GM12878 (cell line): ENCODE measurements at regions not wholly inside any gene's neighbourhood (a gene's known extent, or its start where the extent isn't known, plus 50 kb on each side); places are given as distances from the start of the nearest gene placed in this dataset.

Experiments
- ATAC-seq: fragments of 200-7000 bp; cut with Tn5 transposase; 3 replicates; pipeline ENCODE4 v1.9.1; 2020; ENCODE audit warnings: mild to moderate bottlenecking, moderate library complexity
- BruUV-seq: library from RNA; stranded (reverse); fragments of 400-500 nt; replicated peaks from 2 replicates; lab custom pipeline; 2021; lab: Mats Ljungman, UMichigan
- CTCF ChIA-PET: fragments of 300-600 bp; sonication (Branson Sonifier 250); formaldehyde crosslinking; extraction: SDS; loops from one replicate; lab custom pipeline; 2021; ENCODE audit warnings: inconsistent platforms; lab: Yijun Ruan, JAX
- POLR2A ChIA-PET: fragments of 350-600 bp; formaldehyde crosslinking; extraction: SDS; loops from one replicate; lab custom pipeline; 2021; ENCODE audit warnings: inconsistent platforms; lab: Charles Lee
- RAD21 ChIA-PET: fragments of 300-600 bp; sonication (Branson Sonifier 250); formaldehyde crosslinking; loops from one replicate; lab custom pipeline; 2023; ENCODE audit warnings: antibody characterized with exemption; ENCODE audit not compliant: unreplicated experiment; lab: Charles Lee
- SMC1A ChIA-PET: fragments of 300-600 bp; sonication (Branson Sonifier 250); formaldehyde crosslinking; loops from one replicate; lab custom pipeline; 2023; ENCODE audit not compliant: unreplicated experiment, uncharacterized antibody; lab: Charles Lee
- DNase-seq: peaks from one replicate; pipeline ENCODE4 v3.0.0-alpha.2; 2011; ENCODE audit warnings: low read depth, low spot score
- FAIRE-seq: peaks from 3 replicates; lab custom pipeline; 2011; peaks lifted over from hg19 to GRCh38; lab: Jason Lieb, UNC
- H2AFZ ChIP-seq: 2 replicates; pipeline ENCODE4 v1.6.0; 2011; ENCODE audit warnings: low read depth, low read length, control low read depth; ENCODE audit not compliant: control insufficient read depth
- H3K27ac ChIP-seq: 2 replicates; pipeline ENCODE4 v1.5.1; 2011; ENCODE audit warnings: control low read depth; ENCODE audit not compliant: control insufficient read depth, insufficient read depth
- H3K27me3 ChIP-seq, 2 experiments: replicated peaks in 1 of 2; 2 replicates each; pipeline versions ENCODE4 v1.6.0 to v1.6.1; 2011; ENCODE audit warnings: low read length in 1 of 2; ENCODE audit not compliant: control insufficient read depth in 2 of 2, insufficient read depth in 2 of 2
- H3K36me3 ChIP-seq, 2 experiments: 2 replicates each; pipeline ENCODE4 v1.5.1; 2011; ENCODE audit warnings: low read length in 1 of 2; ENCODE audit not compliant: control insufficient read depth in 2 of 2, insufficient read depth in 2 of 2
- H3K4me1 ChIP-seq: 2 replicates; pipeline ENCODE4 v1.6.1; 2011; ENCODE audit warnings: mild to moderate bottlenecking, low read length, moderate library complexity, mixed read lengths; ENCODE audit not compliant: control insufficient read depth, insufficient read depth
- H3K4me2 ChIP-seq: 2 replicates; pipeline ENCODE4 v1.6.0; 2011; ENCODE audit warnings: control low read depth; ENCODE audit not compliant: control insufficient read depth, insufficient read depth
- H3K4me3 ChIP-seq: fragments of 200-600 bp; sonication (generic); 2 replicates; pipeline ENCODE4 v1.5.1; 2016
- H3K79me2 ChIP-seq: 2 replicates; pipeline ENCODE4 v1.6.0; 2011; ENCODE audit warnings: low read length; ENCODE audit not compliant: control insufficient read depth, insufficient read depth
- H3K9ac ChIP-seq: 2 replicates; pipeline ENCODE4 v1.8.0; 2011; ENCODE audit warnings: low read length, control low read depth, mixed read lengths; ENCODE audit not compliant: control insufficient read depth, insufficient read depth
- H3K9me3 ChIP-seq: replicated peaks from 3 replicates; pipeline ENCODE4 v1.5.1; 2011; ENCODE audit warnings: mild to moderate bottlenecking, low read length; ENCODE audit not compliant: control insufficient read depth, insufficient read depth
- H4K20me1 ChIP-seq: 2 replicates; pipeline ENCODE4 v1.6.0; 2011; ENCODE audit not compliant: control insufficient read depth, insufficient read depth
- BRCA1 ChIP-seq: IDR thresholded peaks from 2 replicates; pipeline ENCODE4 v1.6.1; 2011; ENCODE audit warnings: low read depth, low read length, improper control_type of control experiment
- EGR1 ChIP-seq, 2 experiments: IDR thresholded peaks; 1 replicate in 1 of 2; 2 replicates in 1 of 2; pipeline ENCODE4 v1.6.1; 2011 to 2012; ENCODE audit warnings: low read depth in 2 of 2, low read length in 2 of 2, borderline replicate concordance in 1 of 2, mild to moderate bottlenecking in 1 of 2, moderate library complexity in 1 of 2
- ESRRA ChIP-seq: IDR thresholded peaks from 2 replicates; pipeline ENCODE4 v1.6.1; 2012; ENCODE audit warnings: mild to moderate bottlenecking, low read length, improper control_type of control experiment
- FOXM1 ChIP-seq: IDR thresholded peaks from 2 replicates; pipeline ENCODE4 v1.6.1; 2012; ENCODE audit warnings: low read depth, mild to moderate bottlenecking, inconsistent platforms, low read length, moderate library complexity
- HCFC1 ChIP-seq: fragments of 150-350 bp; IDR thresholded peaks from 2 replicates; pipeline ENCODE4 v1.6.1; 2014; ENCODE audit warnings: low read length
- NBN ChIP-seq: fragments of 450-650 bp; IDR thresholded peaks from 2 replicates; pipeline ENCODE4 v1.6.1; 2016
- STAT1 ChIP-seq: fragments of 450-650 bp; conservative IDR thresholded peaks from 2 replicates; pipeline ENCODE4 v1.6.1; 2014; ENCODE audit warnings: antibody characterized with exemption, mild to moderate bottlenecking
- TCF12 ChIP-seq: IDR thresholded peaks from 2 replicates; pipeline ENCODE4 v1.6.1; 2011; ENCODE audit warnings: low read depth, mild to moderate bottlenecking, low read length
- WGBS: methylation state at CpG from one replicate; pipeline ENCODE4 v1.1.6; 2016; ENCODE audit warnings: low lambda C conversion rate; ENCODE audit not compliant: insufficient replicate concordance, insufficient coverage; ENCODE audit errors: missing lambda C conversion rate; 5-methylcytosine and 5-hydroxymethylcytosine counted together
- in situ Hi-C: fragments of 300-500 bp; cut with MboI; formaldehyde crosslinking; loops from 9 replicates; pipeline ENCODE4 v1.14.3; 2018; ENCODE audit warnings: mixed read lengths
- intact Hi-C: fragments of 100-400 bp; cut with micrococcal nuclease; formaldehyde crosslinking; loops from one replicate; pipeline ENCODE4 v1.14.2; 2022; ENCODE audit not compliant: unreplicated experiment
- TF ChIP-seq, protein P1 (sequence below): IDR thresholded peaks from 2 replicates; pipeline ENCODE4 v1.6.1; 2012; ENCODE audit warnings: low read depth, low read length, improper control_type of control experiment
- TF ChIP-seq, protein P2 (sequence below): fragments of 450-650 bp; IDR thresholded peaks from 2 replicates; pipeline ENCODE4 v1.6.1; 2017; ENCODE audit warnings: low read depth, mild to moderate bottlenecking, moderate library complexity

DNA sequence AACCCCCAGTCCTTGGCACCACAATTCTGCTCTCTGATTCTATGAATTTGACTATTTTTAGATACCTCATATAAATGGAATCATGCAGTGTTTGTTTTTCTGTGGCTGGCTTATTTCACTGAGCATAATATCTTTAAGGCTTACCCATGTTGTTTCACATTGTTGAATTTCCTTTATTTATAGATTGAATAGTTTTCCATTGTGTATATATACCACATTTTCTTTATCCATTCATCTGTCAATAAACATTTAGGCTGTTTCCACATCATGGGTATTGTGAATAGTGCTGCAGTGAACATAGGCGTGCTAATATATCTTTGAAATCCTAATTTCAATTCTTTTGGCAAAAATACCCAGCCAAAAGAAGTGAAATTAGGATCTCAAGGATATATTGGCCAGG is 126.7 kb upstream of the SLC38A2 start:
- BruUV-seq = no TSS peak
- Histone ChIP-seq H3K4me2 (no peak overlapping the region), H2AFZ (no peak overlapping the region), H3K9me3 (no peaks in the 10 kb centered on the region; the same call in 1 of the 3 replicates), H3K79me2 (no peaks in the 10 kb centered on the region), H3K4me1 (0 out of 2 replicates have a peak, but pooled peaks cover 7% of the 10 kb centered on the region), H3K27me3 (no peaks in the 10 kb centered on the region), H4K20me1 (no peaks in the 10 kb centered on the region), H3K27ac (no peak overlapping the region), H3K36me3 (no peaks in the 10 kb centered on the region), H3K4me3 (no peak overlapping the region), H3K9ac (no peak overlapping the region)
- DNase-seq (no peak), FAIRE-seq (no peak), ATAC-seq (no peak)
- SMC1A ChIA-PET = interaction anchor here (0.8 to 2.9 kb wide), 2 partner anchors 15 to 17 kb away, joined by 3 to 9 read pairs; no protein-coding TSS in a partner anchor
- intact Hi-C loops = no loop called here
- CTCF ChIA-PET = interaction anchor here (1.4 to 1.5 kb wide), 2 partner anchors 21 to 132 kb away, joined by 3 to 5 read pairs; no protein-coding TSS in a partner anchor
- in situ Hi-C loops = no loop called here
- RAD21 ChIA-PET = no interaction called here
- TF ChIP-seq, protein P1, sequence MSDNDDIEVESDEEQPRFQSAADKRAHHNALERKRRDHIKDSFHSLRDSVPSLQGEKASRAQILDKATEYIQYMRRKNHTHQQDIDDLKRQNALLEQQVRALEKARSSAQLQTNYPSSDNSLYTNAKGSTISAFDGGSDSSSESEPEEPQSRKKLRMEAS = no peak
- TF ChIP-seq NBN (no peak), TCF12 (no peak), BRCA1 (no peak), EGR1 (IDR thresholded peaks at IDR 0.05; ENCODE audit: borderline replicate concordance in 1 of 2, low read depth in 2 of 2, low read length in 2 of 2) (no peak), STAT1 (no peak), ESRRA (no peak), FOXM1 (no peak), HCFC1 (no peak)
- TF ChIP-seq, protein P2, sequence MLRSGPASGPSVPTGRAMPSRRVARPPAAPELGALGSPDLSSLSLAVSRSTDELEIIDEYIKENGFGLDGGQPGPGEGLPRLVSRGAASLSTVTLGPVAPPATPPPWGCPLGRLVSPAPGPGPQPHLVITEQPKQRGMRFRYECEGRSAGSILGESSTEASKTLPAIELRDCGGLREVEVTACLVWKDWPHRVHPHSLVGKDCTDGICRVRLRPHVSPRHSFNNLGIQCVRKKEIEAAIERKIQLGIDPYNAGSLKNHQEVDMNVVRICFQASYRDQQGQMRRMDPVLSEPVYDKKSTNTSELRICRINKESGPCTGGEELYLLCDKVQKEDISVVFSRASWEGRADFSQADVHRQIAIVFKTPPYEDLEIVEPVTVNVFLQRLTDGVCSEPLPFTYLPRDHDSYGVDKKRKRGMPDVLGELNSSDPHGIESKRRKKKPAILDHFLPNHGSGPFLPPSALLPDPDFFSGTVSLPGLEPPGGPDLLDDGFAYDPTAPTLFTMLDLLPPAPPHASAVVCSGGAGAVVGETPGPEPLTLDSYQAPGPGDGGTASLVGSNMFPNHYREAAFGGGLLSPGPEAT = no peak
- WGBS = 100% methylated on average over 1 of the region's 1 CpG
- POLR2A ChIA-PET = interaction anchor here (1.4 kb wide), 1 partner anchor 10 kb away, joined by 5 read pairs; no protein-coding TSS in a partner anchor
